ENCODE measurements at regions not wholly inside any gene's neighbourhood (a gene's known extent, or its start where the extent isn't known, plus 50 kb on each side); places are given as distances from the start of the nearest gene placed in this dataset.

- no peak for TF ChIP-seq CTCF (IDR thresholded peaks at IDR 0.05)
Measured at GRCh38 chr5:6995115-6995514, 281.9 kb downstream of the TENT4A start.

GRCh38 chr5:7000310-7000709 lies 287.1 kb downstream of the TENT4A start:
- no peak for TF ChIP-seq CTCF (IDR thresholded peaks at IDR 0.05)

- no peak for TF ChIP-seq CTCF (IDR thresholded peaks at IDR 0.05)
Measured at GRCh38 chr5:7010591-7010990, 297.4 kb downstream of the TENT4A start.

GRCh38 chr5:7012057-7012456 lies 298.8 kb downstream of the TENT4A start:
- no peak for TF ChIP-seq CTCF (IDR thresholded peaks at IDR 0.05)

- no peak for TF ChIP-seq CTCF (IDR thresholded peaks at IDR 0.05)
Measured at GRCh38 chr5:7014611-7015010, 301.4 kb downstream of the TENT4A start.

- TF ChIP-seq CTCF (IDR thresholded peaks at IDR 0.05) = no peak; the same call in 1 of the 2 replicates
Measured at GRCh38 chr5:7015586-7016256, 302.5 kb downstream of the TENT4A start.

GRCh38 chr5:7016999-7017747 lies 303.9 kb downstream of the TENT4A start:
- no peak for TF ChIP-seq CTCF (IDR thresholded peaks at IDR 0.05)

All from LNCAP (cell line).